ENCODE measurements at regions not wholly inside any gene's neighbourhood (a gene's known extent, or its start where the extent isn't known, plus 50 kb on each side); places are given as distances from the start of the nearest gene placed in this dataset.
"Not testable (repeated sequence)": the region's sequence is repeated elsewhere in the genome, so short reads cannot be mapped to it uniquely, and the experiment has no call there.

DNA sequence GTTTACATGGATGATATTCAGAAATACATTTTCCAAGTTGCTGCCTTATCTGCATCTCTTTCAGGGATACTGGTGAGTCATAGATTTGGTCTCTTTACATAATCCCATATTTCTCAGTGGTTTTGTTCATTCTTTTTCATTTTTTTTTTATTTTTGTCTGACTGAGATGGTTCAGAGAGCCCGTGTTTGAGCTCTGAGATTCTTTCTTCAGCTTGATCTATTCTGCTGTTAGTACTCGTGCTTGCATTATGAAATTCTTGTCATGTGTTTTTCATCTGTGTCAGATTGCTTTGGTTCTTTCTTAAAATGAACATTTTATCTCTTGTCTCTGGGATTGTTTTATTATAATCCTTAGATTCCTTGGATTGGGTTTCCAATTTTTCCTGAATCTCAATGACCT is 317.3 kb downstream of the DOK5 start:
- no peak for DNase-seq
- no peaks in the 10 kb centered on the region for H3K27me3 Mint-ChIP-seq (ENCODE audit: unreplicated experiment)
- TF ChIP-seq CTCF (IDR thresholded peaks at IDR 0.05; ENCODE audit: partially characterized antibody, unreplicated experiment) = no peak
- H3K4me1 Mint-ChIP-seq (ENCODE audit: low read depth, unreplicated experiment) = no peaks in the 10 kb centered on the region
- H3K4me3 Mint-ChIP-seq (ENCODE audit: unreplicated experiment) = no peak overlapping the region
- H3K9me3 Mint-ChIP-seq (ENCODE audit: unreplicated experiment) = no peaks in the 10 kb centered on the region
- H3K36me3 Mint-ChIP-seq (ENCODE audit: unreplicated experiment) = no peaks in the 10 kb centered on the region
- no peak overlapping the region for H3K27ac Mint-ChIP-seq (ENCODE audit: unreplicated experiment)

GRCh38 chr20:54788260-54788659 is 312.9 kb downstream of the DOK5 start:
- not testable (repeated sequence) for H3K36me3 Mint-ChIP-seq (ENCODE audit: unreplicated experiment); H3K27me3 Mint-ChIP-seq (ENCODE audit: unreplicated experiment); DNase-seq; H3K4me3 Mint-ChIP-seq (ENCODE audit: unreplicated experiment); H3K4me1 Mint-ChIP-seq (ENCODE audit: low read depth, unreplicated experiment); H3K9me3 Mint-ChIP-seq (ENCODE audit: unreplicated experiment); H3K27ac Mint-ChIP-seq (ENCODE audit: unreplicated experiment)

DNA sequence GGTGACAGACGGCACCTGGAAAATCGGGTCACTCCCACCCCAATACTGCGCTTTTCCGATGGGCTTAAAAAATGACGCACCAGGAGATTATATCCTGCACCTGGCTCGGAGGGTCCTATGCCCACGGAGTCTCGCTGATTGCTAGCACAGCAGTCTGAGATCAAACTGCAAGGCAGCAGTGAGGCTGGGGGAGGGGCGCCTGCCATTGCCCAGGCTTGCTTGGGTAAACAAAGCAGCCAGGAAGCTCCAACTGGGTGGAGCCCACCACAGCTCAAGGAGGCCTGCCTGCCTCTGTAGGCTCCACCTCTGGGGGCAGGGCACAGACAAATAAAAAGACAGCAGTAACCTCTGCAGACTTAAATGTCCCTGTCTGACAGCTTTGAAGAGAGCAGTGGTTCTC is 307.4 kb downstream of the DOK5 start:
- H3K27me3 Mint-ChIP-seq (ENCODE audit: unreplicated experiment); H3K27ac Mint-ChIP-seq (ENCODE audit: unreplicated experiment); H3K4me1 Mint-ChIP-seq (ENCODE audit: low read depth, unreplicated experiment); DNase-seq; H3K36me3 Mint-ChIP-seq (ENCODE audit: unreplicated experiment); H3K9me3 Mint-ChIP-seq (ENCODE audit: unreplicated experiment); H3K4me3 Mint-ChIP-seq (ENCODE audit: unreplicated experiment): not testable (repeated sequence)

GRCh38 chr20:54774426-54774825 is 299.0 kb downstream of the DOK5 start:
- TF ChIP-seq CTCF (IDR thresholded peaks at IDR 0.05; ENCODE audit: partially characterized antibody, unreplicated experiment) = no peak
- Mint-ChIP-seq H3K9me3 (ENCODE audit: unreplicated experiment) (peaks cover 1% of the 10 kb centered on the region), H3K27me3 (ENCODE audit: unreplicated experiment) (no peaks in the 10 kb centered on the region), H3K36me3 (ENCODE audit: unreplicated experiment) (no peaks in the 10 kb centered on the region), H3K27ac (ENCODE audit: unreplicated experiment) (no peak overlapping the region), H3K4me1 (ENCODE audit: low read depth, unreplicated experiment) (no peaks in the 10 kb centered on the region), H3K4me3 (ENCODE audit: unreplicated experiment) (no peak overlapping the region)
- DNase-seq = no peak

DNA sequence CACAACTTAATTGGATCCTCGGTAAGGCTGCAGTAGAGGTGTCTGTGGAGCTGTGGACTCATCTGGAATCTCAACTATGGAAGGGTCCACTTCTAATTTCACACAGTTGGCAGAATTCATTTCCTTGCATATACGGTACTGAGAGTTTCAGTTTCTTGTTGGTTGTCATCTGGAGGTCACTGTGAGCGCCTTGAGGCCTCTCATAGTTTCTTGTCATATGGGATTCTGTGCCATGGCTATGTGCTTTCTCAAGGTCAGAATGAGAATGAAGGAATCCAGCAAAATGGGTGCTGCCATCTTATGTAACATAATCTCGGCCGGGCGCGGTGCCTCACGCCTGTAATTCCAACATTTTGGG is 298.2 kb downstream of the DOK5 start:
- peaks cover 1% of the 10 kb centered on the region for H3K9me3 Mint-ChIP-seq (ENCODE audit: unreplicated experiment)
- no peak overlapping the region for H3K4me3 Mint-ChIP-seq (ENCODE audit: unreplicated experiment)
- no peak for TF ChIP-seq CTCF (IDR thresholded peaks at IDR 0.05; ENCODE audit: partially characterized antibody, unreplicated experiment)
- H3K27me3 Mint-ChIP-seq (ENCODE audit: unreplicated experiment) = no peaks in the 10 kb centered on the region
- no peak overlapping the region for H3K27ac Mint-ChIP-seq (ENCODE audit: unreplicated experiment)
- no peaks in the 10 kb centered on the region for H3K36me3 Mint-ChIP-seq (ENCODE audit: unreplicated experiment)
- no peaks in the 10 kb centered on the region for H3K4me1 Mint-ChIP-seq (ENCODE audit: low read depth, unreplicated experiment)
- DNase-seq = no peak

DNA sequence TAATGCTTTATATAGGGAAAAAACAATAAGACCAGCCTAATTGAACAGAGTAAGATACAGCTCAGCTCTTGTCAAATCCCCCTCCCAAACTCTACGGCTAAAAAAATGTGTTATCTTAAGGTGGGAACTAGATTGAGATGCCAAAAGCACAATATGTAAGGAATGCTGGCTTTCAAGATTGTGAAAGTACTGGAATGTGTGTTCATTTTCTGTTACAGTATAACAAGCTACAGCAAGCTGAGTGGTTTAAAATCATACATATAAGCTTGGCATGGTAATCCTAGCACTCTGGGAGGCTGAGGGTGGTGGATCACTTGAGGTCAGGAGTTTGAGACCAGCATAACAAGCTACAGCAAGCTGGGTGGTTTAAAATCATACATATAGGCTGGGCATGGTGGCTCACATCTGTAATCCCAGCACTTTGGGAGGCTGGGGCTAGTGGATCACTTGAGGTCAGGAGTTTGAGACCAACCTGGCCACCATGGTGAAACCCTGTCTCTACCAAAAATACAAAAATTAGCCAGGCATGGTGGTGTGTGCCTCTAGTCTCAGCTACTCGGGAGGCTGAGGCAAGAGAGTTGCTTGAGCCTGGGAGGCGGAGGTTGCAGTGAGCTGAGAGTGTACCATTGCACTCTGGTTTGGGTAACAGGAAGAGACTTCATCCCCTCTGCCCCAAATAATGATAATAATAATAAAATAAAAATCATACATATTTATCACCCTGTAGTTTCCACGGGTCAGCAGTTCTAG is 297.7 kb downstream of the DOK5 start:
- Mint-ChIP-seq H3K4me1 (ENCODE audit: low read depth, unreplicated experiment) (no peaks in the 10 kb centered on the region), H3K4me3 (ENCODE audit: unreplicated experiment) (no peak overlapping the region), H3K27ac (ENCODE audit: unreplicated experiment) (no peak overlapping the region), H3K36me3 (ENCODE audit: unreplicated experiment) (peaks cover 5% of the 10 kb centered on the region), H3K27me3 (ENCODE audit: unreplicated experiment) (no peaks in the 10 kb centered on the region), H3K9me3 (ENCODE audit: unreplicated experiment) (peaks cover 1% of the 10 kb centered on the region)
- no peak for TF ChIP-seq CTCF (IDR thresholded peaks at IDR 0.05; ENCODE audit: partially characterized antibody, unreplicated experiment)
- DNase-seq = no peak

All from glutamatergic neuron (in vitro differentiated cells).